ENCODE measurements at regions not wholly inside any gene's neighbourhood (a gene's known extent, or its start where the extent isn't known, plus 50 kb on each side); places are given as distances from the start of the nearest gene placed in this dataset.
A peak's percentile ranks its signal among the peaks of the same experiment; 100 is the strongest.

- Mint-ChIP-seq H3K9me3 (ENCODE audit: unreplicated experiment) (peaks cover 20% of the 10 kb centered on the region), H3K4me1 (ENCODE audit: low read depth, unreplicated experiment) (no peaks in the 10 kb centered on the region), H3K27me3 (ENCODE audit: insufficient read depth, unreplicated experiment) (peaks cover 10% of the 10 kb centered on the region), H3K4me3 (ENCODE audit: unreplicated experiment) (no peak overlapping the region), H3K27ac (ENCODE audit: unreplicated experiment) (no peak overlapping the region), H3K36me3 (ENCODE audit: insufficient read depth, unreplicated experiment) (no peaks in the 10 kb centered on the region)
- H3K4me3 ChIP-seq (ENCODE audit: low read depth, low read length), result no peak overlapping the region
- no peaks in the 10 kb centered on the region for H3K27me3 ChIP-seq (replicated peaks; ENCODE audit: control insufficient read depth, insufficient read depth, low read length)
- ChIA-PET CTCF (interaction anchor here (0.5 to 0.8 kb wide), 2 partner anchors 8 to 407 kb away, joined by 3 to 4 read pairs; no protein-coding TSS in a partner anchor), POLR2A (interaction anchor here (0.6 kb wide), 1 partner anchor 865 kb away, joined by 3 read pairs; no protein-coding TSS in a partner anchor)
- no peaks in the 10 kb centered on the region; the same call in 1 of the 2 replicates for H3K9me3 ChIP-seq
- no TSS peak for BruUV-seq (replicated peaks)
- H3K4me1 ChIP-seq, result no peaks in the 10 kb centered on the region
- peak in 1 of 2 experiments; percentile 48 for TF ChIP-seq CTCF (IDR thresholded peaks at IDR 0.05; ENCODE audit: insufficient read depth in 1 of 2, low read depth in 1 of 2, low read length in 1 of 2, severe bottlenecking in 1 of 2, unreplicated experiment in 1 of 2)
- no peaks in the 10 kb centered on the region for H3K36me3 ChIP-seq (ENCODE audit: control insufficient read depth, insufficient read depth, low read length)
- intact Hi-C loops (cut with micrococcal nuclease; ENCODE audit: unreplicated experiment), result loop anchor here (2.0 kb wide), 3 partner anchors 334 to 462 kb away; no protein-coding TSS in a partner anchor
- DNase-seq, result peak in 1 of 2 experiments; percentile 11
Measured at GRCh38 chr3:159252772-159253384, 451.0 kb downstream of the MFSD1 start.

GRCh38 chr3:159253860-159254259, 452.0 kb downstream of the MFSD1 start:
- H3K36me3 Mint-ChIP-seq (ENCODE audit: insufficient read depth, unreplicated experiment), result no peaks in the 10 kb centered on the region
- H3K4me3 Mint-ChIP-seq (ENCODE audit: unreplicated experiment), result no peak overlapping the region
- no peak for TF ChIP-seq CTCF (IDR thresholded peaks at IDR 0.05; ENCODE audit: insufficient read depth in 1 of 2, low read depth in 1 of 2, low read length in 1 of 2, severe bottlenecking in 1 of 2, unreplicated experiment in 1 of 2)
- Histone ChIP-seq H3K9me3 (no peaks in the 10 kb centered on the region; the same call in 1 of the 2 replicates), H3K4me3 (ENCODE audit: low read depth, low read length) (no peak overlapping the region), H3K4me1 (no peaks in the 10 kb centered on the region), H3K36me3 (ENCODE audit: control insufficient read depth, insufficient read depth, low read length) (no peaks in the 10 kb centered on the region), H3K27me3 (replicated peaks; ENCODE audit: control insufficient read depth, insufficient read depth, low read length) (no peaks in the 10 kb centered on the region)
- peaks cover 20% of the 10 kb centered on the region for H3K9me3 Mint-ChIP-seq (ENCODE audit: unreplicated experiment)
- no peak for DNase-seq
- CTCF ChIA-PET, result no interaction called here
- H3K4me1 Mint-ChIP-seq (ENCODE audit: low read depth, unreplicated experiment), result no peaks in the 10 kb centered on the region
- BruUV-seq (replicated peaks), result no TSS peak
- peaks cover 12% of the 10 kb centered on the region for H3K27me3 Mint-ChIP-seq (ENCODE audit: insufficient read depth, unreplicated experiment)
- no peak overlapping the region for H3K27ac Mint-ChIP-seq (ENCODE audit: unreplicated experiment)
- POLR2A ChIA-PET, result no interaction called here
- intact Hi-C loops (cut with micrococcal nuclease; ENCODE audit: unreplicated experiment), result loop anchor here (2.0 kb wide), 3 partner anchors 335 to 463 kb away; no protein-coding TSS in a partner anchor

- Mint-ChIP-seq H3K27ac (ENCODE audit: unreplicated experiment) (no peak overlapping the region), H3K9me3 (ENCODE audit: unreplicated experiment) (peaks cover 6% of the 10 kb centered on the region), H3K4me3 (ENCODE audit: unreplicated experiment) (no peak overlapping the region), H3K4me1 (ENCODE audit: low read depth, unreplicated experiment) (no peaks in the 10 kb centered on the region), H3K27me3 (ENCODE audit: insufficient read depth, unreplicated experiment) (peaks cover 13% of the 10 kb centered on the region), H3K36me3 (ENCODE audit: insufficient read depth, unreplicated experiment) (no peaks in the 10 kb centered on the region)
- ChIA-PET CTCF (interaction anchor here (1.1 kb wide), 1 partner anchor 10 kb away, joined by 4 read pairs; no protein-coding TSS in a partner anchor), POLR2A (no interaction called here)
- Histone ChIP-seq H3K4me3 (ENCODE audit: low read depth, low read length) (no peak overlapping the region), H3K9me3 (no peaks in the 10 kb centered on the region; the same call in 1 of the 2 replicates), H3K36me3 (ENCODE audit: control insufficient read depth, insufficient read depth, low read length) (no peaks in the 10 kb centered on the region), H3K27me3 (replicated peaks; ENCODE audit: control insufficient read depth, insufficient read depth, low read length) (no peaks in the 10 kb centered on the region), H3K4me1 (no peaks in the 10 kb centered on the region)
- no peak for TF ChIP-seq CTCF (IDR thresholded peaks at IDR 0.05; ENCODE audit: insufficient read depth in 1 of 2, low read depth in 1 of 2, low read length in 1 of 2, severe bottlenecking in 1 of 2, unreplicated experiment in 1 of 2)
- no TSS peak for BruUV-seq (replicated peaks)
- DNase-seq, result no peak
- intact Hi-C loops (cut with micrococcal nuclease; ENCODE audit: unreplicated experiment), result no loop called here
Measured at GRCh38 chr3:159257954-159258353, 456.1 kb downstream of the MFSD1 start.
